ENCODE measurements at regions not wholly inside any gene's neighbourhood (a gene's known extent, or its start where the extent isn't known, plus 50 kb on each side); places are given as distances from the start of the nearest gene placed in this dataset.

DNA sequence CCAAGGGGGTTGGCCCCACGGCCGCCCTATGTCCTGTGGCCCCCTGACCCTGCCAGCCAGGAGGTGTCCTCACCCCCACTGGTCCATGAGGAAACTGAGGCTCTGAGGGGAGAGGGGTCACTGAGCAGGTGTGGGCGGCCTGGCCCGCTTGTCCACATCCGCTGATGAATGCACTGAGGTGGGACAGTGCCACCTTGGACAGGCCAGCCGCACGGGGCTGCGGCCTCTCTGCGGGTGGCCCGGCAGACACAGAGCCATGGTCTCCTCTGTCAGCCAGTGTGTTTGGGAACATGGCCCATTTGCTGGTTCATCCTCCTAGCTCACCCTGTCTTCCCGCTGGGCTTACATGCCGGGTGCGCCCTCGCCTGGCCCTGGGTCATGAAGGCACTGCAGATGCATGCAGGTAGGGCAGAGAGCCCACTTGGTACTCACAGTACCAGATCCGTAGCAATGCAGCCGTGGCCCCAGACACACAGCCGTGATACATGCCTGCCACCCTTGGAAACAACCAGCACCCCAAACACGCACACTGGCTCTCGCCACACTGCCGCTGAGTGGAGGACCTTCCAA is 93.9 kb downstream of the ENGASE start:
- no peak for DNase-seq (ENCODE audit: low read depth)

DNA sequence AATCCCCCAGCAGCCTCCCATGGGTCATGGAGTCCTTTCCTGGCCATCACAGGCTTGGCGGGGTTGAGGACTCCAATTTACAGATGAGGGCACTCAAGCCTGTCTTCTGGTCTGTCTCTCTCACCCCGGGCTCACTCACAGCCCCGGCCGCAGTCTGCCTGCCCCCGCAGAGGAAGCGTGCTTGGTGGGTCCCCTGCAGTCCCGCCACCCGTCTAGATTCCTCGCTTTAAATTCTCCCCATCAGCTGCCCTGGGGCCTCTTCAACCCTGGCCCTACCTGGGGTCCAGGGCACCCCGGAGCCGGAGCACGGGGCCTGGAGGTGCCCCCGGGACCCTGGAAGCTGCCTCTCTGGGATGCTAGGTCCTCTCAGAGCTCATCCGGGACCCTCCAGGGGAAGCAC is 92.9 kb downstream of the ENGASE start:
- no peak for DNase-seq (ENCODE audit: low read depth)

DNA sequence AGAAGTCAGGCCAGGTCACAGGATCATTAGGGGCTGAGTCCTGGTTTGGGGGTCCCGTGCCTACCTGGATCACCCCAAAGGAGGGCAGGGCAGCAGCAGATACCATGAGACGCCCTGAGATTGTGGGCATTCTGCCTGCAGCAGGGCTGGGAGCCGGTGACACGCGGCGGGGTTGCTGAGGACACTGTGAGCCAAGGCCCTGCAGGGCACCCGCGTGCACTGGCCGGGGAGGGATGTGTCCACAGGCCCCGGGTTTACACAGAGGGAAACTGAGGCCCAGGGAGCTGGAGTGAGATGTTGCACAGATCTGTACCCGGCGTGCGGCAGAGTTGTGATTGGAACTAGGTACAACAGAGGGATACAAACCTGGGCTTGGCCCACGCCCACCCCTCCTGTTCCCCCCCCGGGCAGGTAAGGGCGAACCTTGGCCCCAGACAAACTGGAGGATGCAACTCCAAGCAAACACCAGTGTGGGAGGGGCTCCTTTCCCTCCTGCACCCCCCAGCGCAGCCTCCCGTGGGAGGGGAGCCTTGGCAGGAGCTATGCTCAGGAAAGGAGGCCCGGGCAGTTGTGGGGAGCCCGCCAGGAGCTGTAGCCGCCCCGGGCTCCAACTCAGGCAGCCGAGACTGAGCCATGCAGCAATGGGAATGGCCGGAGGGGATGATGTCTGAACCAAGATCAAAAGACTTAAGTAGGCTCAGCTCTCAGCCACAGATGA is 91.3 kb downstream of the ENGASE start:
- DNase-seq (ENCODE audit: low read depth), result no peak

DNA sequence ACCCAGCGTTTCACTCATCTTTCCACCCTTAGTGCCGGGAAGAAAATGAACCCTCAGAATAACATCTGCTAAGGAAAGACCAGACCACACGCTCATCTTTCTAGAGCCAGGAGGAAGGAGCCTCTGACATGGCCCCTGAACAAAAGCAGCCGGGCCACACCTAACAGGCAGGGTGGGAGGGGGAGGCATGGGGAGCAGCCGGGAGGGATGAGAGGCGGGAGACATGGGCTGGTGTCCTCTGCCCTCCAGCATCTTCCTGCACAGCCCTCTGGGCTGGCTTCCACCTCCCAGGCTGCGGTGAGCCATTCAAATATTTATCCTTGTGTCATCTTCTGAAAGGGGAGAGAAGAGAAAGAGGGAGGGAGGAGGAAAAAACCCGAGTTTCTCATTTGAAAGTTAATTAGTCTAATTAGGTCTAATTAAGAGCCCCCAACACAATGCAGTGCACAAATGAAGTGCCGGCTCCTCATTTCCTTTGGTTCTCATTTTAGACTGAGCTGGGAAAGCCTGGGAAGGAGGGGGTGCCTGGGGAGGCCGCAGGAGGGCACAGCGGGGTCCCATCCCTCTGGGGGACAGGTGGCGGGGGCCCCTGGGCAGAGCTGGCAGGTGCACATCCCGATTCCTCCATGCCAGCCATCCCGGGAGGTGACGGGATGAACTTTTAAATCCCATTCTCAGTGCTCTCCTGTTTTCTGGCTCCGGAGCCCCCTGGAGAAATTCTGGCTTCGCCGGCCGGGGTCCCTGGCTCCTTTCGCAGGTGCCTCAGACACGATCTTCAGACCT is 90.5 kb downstream of the ENGASE start:
- DNase-seq (ENCODE audit: low read depth), result no peak

DNA sequence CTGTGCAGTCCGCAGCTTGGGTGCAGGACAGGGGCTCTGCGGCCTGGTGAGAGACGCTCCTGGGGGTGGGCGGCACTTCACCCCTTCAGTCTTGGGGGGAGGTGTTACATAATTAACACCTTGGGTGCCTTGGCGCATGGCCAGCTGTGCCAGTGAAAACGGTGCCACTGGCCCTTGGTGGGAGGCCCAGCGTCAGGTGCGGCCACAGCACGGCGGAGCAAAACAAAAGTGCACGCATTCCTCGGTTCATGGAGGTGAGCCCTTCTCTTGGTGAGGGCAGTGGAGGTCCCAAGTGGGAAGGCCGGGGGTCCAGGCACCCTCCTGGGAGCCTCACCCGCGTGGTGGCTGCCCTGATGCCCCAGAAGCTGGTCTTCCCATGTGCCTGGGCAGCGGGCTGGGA is 89.8 kb downstream of the ENGASE start:
- DNase-seq (ENCODE audit: low read depth), result no peak

DNA sequence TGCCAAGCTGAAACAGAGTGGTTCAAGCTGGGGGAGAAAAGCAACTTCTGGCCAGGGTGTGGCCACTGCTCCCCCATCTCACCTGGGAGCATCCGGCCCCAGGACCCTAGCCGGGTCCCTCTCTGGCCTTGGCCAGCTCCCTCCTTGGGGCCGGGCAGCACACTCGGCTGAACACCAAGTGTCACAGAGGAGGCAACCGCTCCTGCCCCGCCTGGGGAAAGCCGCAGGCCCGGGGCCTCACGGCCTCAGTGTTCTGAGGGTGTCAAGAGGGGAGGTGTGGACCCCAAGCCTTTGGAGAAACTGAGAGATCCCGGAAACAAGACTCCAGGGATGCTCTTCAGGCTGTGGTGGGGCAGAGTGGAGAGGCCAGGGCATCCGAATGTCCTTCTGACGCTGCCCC is 88.4 kb downstream of the ENGASE start:
- no peak for DNase-seq (ENCODE audit: low read depth)

DNA sequence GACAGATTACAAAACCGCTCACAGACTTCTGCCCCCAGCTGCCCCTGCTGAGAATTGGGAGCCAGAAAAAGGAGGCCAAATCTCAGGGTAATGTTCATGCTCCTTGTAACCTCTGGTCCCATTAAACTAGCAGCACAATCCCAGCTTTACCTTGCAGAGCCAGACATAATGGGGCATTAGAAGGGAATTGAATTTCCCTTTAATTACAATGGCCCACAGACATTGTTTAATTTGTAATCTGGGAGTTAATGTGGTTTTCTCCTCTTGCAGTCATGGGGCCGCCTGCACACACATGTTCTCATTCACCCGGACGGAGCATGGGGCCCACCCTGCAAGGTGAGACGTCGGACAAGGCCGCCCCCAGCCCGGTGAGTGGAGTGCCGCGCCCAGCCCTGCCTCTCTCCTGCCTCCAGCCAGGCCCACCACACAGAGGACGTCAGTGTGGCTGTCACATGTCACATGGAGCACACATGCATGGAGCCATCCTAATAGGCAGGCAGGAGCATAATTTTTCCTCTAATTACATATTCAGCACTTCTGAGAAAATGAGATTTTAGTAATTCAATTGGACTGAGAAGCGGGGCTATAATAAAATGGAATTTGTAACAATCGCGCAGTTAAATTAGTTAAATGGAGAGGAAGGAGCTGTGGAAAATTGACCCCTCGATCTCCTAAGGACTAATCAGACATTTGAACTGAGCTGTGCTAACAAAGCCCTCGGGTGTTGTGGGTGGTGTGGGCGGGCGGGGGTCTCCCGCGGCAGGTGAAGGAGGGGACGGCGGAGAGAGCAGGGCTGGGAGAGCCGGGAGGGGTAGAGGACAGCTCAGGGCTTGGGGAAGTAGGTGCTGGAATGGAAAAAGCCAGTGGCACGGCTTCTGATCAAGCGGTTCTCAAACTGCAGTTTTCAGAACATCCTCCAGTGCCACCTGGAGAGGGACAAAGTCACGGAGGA is 87.7 kb downstream of the ENGASE start:
- DNase-seq (ENCODE audit: low read depth), result no peak

DNA sequence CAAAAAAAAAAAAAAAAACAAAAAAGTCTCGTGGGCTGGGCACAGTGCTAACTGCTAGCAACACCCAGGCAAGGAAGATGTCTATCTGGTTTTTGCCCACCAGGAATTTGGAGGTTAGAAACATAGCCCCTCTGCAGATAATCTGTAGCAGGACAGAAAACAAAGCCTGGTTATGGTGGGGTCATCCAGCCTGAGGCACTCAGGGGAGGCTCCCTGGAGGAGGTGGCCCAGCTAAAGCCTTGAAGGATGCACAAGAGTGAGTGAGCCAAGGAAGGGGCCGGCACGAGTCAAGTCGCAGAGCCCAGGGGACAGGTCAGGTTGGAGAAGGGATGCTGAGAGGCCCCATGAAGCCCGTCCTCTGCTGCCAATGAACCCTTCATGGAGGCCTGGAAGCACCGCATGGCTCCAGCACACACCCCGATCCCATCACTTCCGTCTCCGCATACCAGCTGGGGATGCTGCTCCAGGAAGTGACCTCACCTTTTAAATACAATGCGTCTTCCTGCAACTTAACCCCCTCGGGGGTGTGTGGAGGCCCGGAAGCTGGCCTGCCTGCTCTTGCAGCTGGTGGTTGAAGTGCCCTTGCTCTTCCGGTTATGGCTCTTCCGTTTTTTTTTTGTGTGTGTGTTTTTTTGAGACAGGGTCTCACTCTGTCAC is 86.5 kb downstream of the ENGASE start:
- no peak for DNase-seq (ENCODE audit: low read depth)

DNA sequence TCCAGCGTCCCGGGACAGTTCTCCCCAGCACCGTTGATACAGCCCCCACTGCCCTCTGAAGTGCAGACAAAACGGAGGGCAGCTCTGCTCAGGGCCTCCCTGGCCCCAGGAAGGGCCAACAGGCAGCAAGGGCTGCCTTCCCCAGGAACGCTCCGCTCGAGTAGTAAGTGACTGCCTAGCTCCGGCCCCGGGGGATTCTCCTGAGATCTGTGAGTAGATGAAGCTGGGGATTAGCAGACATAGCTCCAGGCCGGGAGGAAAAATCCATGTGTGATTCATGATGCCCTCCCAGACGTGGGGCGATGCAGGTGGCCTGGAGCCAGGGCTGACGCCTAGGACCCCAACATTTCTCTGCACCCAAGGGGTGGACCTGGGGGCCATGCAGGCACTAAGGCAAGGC is 85.3 kb downstream of the ENGASE start:
- DNase-seq (ENCODE audit: low read depth), result no peak

DNA sequence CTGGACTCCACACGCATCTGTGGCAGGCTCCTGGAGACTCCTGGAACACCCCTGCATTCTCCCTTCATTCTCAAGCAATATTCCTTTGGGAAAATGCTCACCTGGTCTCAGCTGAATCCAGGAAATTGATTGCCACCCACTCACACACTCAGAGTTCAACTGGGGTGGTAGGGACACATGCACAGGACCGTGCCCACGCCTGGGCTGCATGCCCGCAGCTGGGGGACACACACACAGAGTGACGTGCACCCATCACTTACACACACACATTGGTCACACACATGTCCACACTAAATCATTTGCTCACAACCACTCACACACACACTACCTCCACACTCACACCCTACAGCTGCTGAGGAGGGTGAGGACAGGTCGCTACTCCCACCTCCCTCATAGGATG is 84.8 kb downstream of the ENGASE start:
- DNase-seq (ENCODE audit: low read depth), result no peak

DNA sequence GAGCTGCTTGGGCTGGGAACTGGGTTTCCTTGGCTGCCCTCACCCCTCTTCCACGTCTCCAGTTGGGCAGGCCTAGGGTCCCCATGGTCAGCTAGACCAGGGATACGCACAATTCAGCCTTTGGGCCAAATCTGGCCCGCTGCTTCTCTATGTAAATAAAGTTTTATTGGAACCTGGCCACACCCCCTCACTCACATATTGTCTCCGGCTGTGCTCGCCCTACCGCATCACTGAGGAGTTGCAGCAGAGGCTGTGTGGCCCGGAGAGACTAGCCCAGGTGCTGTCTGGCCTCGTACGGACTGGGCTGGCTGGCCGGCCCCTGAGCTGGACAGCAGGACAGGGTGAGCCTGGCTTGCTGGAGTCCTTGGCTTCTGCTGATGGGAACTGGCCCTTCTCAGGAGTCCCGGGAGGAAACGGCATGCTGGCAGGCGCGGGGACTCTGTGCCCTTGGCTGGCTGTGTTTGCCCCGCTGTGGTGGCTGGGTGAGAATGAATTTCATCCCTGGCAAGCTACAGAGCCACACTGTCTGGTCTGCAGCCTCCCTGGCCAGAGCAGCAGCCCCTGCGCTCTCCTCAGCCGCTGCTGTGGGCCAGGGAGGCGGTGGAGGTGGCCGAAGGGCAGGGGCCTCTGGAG is 82.0 kb downstream of the ENGASE start:
- DNase-seq (ENCODE audit: low read depth), result no peak

DNA sequence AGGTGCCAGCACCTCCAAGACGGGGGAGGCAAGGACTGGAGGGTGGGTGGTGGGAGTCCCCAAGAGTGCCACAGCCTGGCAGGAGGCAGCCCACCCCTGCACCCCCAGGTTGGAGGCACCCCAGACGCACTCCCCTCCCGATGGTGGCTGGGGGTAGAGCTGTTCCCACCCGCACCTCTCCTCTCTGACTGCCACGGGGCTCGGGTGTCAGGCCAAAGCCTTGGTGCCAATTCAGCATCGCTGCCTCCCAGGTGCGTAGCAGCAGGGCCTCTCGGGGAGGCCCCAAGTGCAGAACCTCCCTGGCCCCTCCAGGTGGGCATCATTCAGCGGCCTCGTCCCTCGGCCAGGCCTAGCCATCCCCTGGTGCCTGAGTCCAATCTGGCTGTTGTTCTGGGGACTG is 81.1 kb downstream of the ENGASE start:
- no peak for DNase-seq (ENCODE audit: low read depth)

DNA sequence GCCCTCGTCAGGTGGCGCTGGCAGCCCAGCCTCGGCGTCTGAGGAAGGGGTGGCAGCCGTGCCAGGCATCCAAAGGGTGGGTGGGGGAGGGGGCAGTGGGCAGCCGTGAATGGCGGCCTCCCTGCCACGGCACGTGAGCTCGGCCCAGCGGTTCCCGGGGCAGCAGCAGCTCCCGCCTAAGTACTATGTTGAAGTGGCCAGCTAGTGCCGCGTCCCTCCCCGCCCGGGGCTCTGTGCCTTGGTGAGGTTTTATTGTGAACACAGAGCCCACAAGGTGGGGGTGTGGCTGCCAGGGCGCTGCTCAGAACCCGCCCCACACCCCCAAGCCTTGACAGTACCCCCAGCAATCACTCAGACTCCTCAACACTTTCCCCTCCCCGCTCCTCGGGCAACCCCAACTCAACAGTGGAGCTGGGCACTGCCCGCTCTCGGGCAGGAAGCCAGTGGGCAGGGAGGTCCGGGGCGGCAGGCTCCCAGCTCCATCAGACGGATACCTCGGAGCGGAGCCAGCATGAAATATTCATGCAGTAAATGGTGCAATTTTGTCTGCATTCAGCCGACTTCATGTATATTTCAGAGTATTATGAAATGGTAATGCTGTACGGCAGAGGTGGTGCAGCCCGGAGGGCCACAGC is 80.4 kb downstream of the ENGASE start:
- no peak for DNase-seq (ENCODE audit: low read depth)

DNA sequence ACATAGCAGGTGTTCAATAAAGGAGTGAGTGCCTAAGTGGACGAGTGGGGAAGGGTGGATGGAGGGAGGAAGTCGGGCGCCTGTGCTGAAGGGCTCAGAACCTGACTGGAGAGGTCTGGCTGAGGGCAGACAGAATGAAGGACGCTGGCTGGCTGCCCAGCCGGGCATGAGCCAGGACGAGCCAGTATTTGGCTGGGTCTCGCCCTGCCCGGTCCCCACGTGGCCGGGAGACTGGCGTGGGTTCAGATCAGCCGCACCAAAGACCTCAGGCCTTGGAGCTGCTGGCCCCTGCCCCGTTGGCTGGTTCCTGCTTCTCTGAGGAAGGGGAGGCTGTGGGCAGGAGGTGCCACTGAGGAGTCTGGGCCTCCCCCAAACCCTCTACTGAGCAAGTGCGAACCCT is 79.8 kb downstream of the ENGASE start:
- no peak for DNase-seq (ENCODE audit: low read depth)

DNA sequence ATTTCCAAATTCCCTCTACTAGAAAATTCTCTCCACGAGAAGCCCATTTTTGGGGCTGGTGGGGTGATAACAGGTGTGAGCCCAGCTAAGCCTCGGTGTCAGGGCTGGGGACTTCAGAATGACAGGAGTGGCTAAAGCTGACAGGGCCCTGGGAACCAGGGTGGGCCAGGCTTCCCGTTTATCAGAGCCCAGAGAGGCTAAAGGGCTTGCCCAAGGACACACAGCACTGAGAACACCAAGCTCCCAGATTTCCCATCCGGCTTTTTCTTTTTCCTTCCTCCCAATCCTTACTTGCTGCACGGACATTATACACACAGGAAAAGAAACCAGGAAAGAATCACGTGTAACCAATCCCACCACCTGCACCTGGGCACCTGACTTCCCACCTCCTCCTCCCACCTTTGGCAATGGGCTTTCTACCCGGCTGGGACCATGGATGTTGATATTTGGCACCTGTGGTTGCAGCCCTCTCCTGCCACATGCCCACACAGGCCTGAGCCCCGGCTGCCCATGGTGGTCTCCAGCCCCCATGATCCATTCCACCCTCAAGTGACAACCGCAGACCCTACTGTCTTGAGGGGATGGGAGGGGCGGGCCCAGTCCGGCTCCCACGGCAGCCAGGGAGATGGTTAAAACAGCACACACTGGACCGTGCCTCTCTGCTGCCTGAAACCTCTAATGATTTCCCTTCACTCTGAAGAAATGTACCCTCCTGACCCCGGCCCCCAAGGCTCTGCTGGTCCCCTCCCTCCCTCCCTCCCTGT is 78.9 kb downstream of the ENGASE start:
- no peak for DNase-seq (ENCODE audit: low read depth)

DNA sequence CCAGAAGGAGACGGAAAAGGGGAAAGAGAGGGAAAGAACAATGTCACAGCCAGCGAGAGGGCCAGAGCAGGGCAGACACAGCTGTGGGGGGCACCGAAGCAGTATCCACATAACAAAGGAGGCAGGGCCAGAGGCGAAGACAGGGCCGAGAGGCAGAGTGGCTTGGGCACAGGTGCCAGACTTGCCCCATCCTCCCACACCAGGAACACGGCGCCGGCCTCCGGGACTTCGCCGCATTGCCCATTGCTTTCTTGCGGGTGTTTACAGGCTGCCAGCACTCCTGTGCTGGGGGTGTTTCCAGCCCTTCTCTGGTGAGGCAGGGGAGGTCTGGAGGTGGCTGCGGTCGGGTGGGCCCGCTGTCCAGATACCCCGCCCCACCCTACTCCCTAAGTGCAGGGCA is 78.0 kb downstream of the ENGASE start:
- no peak for DNase-seq (ENCODE audit: low read depth)

DNA sequence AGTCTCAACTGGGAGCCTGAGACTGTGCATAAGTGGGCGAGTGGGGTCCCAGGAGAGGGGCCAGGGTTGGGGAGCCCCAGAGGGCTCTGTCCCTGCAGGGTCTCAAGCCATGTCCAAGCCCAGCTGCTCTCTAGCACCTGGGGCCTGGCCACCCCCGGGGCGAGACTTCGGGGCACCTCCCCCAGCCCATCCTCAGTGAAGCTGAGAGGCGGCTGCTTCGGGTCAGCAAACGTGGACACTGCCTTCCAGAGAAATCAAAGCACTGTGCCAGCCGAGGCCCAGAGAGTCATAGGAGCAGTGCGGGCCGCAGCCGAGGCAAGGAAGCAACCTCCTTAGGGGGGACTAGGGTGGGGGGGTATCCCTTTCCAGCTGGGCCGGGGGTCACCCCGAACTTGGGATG is 77.5 kb downstream of the ENGASE start:
- DNase-seq (ENCODE audit: low read depth), result no peak

DNA sequence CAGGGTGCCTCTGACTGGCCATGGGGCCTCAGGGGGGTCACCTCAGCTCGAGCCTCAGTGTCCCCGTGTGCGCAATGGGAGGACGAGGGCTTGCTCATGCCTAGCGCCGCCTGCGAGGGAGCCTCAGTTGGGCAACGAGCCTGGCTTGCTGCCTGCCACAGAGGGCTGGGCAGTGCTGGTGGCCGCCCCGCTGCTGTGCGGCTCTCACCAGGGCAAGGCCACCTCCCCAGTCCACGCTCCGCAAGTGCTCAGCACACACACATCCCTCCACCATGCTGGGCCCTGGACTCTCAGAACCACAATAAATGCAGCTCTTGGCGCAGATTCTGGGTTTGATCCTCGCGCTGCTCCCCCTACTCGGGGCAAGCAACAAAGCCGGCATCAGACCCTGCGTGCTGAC is 76.2 kb downstream of the ENGASE start:
- no peak for DNase-seq (ENCODE audit: low read depth)

DNA sequence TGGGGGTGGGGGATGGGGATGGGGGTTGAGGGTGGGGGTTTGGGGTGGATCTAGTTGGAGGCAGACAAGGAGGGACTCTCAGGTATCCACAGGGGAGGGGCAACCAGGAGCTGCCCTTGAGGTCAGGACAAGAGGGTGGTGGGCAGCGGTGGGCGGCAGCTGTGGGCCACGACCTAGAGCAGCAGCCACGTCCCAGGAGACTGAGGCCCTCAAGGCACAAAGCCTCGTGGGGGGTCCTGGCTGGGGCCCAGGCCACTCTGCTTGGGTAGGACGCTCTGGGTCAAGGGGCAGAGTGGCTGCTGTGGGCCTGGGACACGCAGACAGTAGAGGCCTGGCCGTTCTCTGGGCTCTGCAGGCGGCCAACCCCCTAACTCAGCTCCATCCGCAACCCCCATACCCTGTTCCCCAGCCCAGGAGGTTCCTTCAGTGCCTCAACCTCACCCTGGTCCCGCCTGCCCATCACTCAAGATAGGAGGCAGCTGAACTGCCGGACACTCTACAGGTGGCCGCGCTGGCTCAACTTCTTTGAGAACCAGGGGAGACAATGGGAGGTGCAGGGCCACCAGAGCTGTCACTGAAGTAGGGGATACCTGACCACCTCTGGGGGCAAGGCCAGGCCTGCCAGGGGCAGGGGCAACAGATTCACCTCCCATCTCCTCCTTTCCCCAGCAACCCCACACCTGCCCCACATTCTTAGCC is 75.6 kb downstream of the ENGASE start:
- DNase-seq (ENCODE audit: low read depth), result no peak
